Activated T-cell treated with anti-CD3 and anti-CD28 coated beads for 48 hours (primary cell): ENCODE measurements at regions not wholly inside any gene's neighbourhood (a gene's known extent, or its start where the extent isn't known, plus 50 kb on each side); places are given as distances from the start of the nearest gene placed in this dataset.
"Not testable (repeated sequence)": the region's sequence is repeated elsewhere in the genome, so short reads cannot be mapped to it uniquely, and the experiment has no call there.

Experiments used
- DNase-seq: peaks from one replicate; pipeline ENCODE4 v3.0.0-alpha.2; 2020; ENCODE audit warnings: low read depth

DNA sequence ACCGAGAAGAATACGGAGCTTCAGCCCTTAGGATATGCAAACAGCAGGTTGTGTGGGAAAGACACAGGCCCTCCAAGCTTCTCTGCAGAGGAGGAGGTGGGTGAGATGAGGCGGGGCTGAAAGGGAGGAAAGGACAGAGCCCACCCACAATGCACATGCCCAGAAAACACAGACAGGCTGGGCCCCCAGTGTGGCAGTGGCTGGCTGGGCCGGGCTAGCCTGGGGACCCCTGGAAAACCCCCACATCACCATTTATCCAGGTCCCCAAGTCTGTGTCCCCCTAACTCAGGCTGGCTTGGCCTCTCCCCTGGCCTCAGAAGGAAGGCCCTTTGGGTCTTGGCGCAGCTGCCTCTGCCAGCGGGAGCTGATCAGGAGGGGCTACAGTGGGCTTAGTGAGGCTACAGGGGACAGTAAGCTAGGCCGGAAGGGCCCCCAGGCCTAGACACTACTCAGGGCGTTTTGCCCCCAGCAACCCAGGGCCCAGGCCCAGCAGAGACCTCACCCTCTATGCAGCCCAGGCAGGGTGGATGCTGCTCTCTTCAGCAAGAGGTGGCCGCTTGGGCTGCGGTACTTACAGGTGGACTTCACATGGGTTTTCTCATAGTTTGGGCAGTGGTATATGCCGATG is 119.5 kb downstream of the TUBA3C start:
- no peak for DNase-seq

DNA sequence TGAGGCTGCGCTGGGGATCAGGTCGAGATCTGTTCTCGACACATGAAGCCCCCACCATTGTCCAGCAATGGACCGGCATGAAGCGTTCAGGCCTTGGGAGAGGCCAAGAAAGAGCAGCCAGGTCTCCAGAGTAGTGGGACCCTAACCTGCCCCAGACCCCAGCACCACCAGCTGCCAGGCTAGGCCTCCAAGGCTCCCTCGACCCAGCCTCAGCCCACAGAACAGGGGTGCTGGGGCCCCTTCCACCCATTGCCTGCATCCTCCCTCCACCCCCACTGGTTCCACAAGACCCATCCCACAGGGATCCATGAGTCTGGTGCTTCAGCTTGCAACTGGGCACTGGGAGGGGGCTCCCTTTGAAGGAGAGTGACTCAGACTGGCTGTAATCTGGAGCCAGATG is 120.3 kb downstream of the TUBA3C start:
- DNase-seq: no peak

DNA sequence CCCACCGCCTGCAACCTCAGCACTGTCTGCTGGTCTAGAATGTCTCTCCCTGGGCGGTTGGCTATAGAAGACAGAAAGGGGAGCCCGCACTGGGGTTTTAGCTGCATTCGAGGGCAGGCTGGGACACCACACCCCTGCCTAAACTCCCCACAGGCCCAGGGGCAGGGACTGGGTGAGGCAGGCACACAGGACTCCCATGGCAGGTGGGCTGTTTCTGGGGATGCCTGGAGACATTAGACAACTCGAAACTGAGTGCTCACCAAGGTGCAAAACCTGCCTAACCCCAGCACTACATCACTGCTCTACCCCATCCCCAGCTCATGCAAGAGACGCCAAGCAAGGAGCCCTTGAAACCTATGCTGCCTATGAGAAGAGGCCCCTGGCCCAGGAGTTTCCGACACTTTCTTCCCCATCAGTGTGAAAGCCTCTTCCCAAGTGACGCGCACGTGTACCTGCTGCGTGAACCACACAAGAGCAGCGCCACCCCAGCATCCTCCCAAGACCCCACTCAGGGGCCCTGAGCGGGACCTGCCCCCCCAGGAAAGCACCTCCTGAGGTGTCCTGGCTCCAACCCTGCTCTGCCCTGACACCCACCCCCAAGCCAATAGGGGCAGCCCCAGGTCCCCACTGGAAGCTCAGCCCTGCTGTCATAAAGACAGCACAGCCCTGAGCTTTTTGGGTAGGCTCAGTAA is 121.2 kb downstream of the TUBA3C start:
- DNase-seq: no peak

DNA sequence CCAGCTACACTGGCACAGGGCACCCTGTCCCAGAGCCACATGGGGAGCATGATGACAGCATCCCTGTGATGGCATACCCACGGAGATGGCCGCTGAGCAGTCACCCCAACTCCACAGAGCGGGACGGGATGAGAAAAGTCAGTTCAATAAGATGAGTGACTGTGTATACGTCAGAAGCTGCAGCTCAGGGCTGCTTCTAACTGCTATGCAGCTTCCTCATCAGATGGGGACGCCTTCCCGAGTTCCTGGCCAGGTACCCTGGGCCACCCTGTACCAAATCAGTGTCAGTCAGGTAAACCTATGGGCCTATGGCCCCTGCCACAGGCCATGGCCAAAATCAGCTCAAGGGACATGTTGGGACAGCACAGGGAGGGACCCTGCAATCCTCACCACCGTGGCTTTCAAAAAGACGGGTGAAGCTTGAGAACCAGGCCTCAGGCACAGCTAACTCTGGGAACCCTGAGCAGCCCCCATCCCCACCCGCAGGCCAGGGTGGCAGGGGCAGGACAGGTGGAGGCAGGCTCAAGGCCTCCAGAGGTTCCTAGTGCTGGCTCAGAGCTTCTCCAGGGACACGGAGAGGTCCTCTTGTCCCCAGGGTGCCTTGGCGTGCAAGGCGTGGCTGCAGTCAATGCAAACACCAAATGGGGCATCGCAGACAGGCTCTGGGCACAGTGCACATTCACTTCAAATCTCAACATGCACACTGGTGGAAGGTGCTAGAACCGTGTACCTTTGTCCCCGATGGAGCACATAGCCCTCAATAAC is 122.4 kb downstream of the TUBA3C start:
- DNase-seq: no peak

DNA sequence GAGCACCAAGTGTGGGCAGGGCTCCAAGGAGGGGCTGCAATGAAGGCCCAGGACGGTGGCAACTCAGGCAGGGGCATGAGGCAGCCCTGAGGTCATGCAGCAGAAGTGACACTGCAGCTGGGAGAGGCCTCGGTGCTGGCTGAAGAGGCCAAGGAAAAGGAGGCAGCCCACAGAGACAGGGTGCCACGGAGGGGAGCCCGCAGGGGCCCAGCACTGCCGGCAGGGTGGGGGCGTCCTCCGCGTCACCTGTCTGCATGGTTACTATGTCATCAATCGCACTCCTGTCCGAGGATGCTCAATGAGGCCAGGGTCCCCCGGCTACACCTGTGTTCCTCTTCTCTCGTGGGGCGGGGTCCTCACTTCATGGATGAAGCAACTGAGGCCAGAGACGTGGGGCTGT is 123.1 kb downstream of the TUBA3C start:
- no peak for DNase-seq

DNA sequence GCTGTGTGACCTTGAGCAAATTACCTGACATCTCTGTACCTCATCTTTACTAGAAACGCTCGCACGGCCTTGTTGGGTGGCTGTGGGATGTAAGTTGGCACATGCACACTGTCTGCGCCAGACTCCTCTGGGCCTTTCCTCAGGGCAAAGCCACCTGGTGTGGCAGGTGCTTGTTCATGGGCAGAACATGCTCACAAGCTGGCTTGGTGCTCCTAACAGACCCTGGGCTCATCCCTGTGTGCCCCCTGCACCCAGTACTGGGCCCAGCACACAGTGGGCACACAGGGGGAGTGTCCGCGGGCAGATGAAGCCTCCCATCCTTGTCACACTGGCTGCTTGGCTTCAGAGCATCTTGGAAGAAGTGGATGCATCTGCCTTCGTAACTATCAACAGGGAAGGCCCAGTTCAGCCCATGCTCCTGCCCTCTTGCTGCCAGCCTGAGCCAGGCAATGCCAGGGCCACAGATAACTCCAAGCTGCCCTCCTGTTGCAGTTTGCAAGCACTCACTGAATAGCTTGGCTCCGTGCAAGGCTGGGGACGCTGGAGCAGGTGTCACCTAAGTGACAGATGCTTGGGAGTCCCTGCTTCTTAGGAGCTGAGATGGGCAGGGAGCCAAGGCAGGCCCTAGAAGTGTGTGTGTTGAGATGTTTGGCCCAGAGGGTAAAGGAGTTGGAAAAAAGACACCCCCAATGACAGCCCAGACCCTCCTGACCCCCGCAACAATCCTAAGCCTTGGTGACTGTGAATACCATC is 123.9 kb downstream of the TUBA3C start:
- DNase-seq: no peak

DNA sequence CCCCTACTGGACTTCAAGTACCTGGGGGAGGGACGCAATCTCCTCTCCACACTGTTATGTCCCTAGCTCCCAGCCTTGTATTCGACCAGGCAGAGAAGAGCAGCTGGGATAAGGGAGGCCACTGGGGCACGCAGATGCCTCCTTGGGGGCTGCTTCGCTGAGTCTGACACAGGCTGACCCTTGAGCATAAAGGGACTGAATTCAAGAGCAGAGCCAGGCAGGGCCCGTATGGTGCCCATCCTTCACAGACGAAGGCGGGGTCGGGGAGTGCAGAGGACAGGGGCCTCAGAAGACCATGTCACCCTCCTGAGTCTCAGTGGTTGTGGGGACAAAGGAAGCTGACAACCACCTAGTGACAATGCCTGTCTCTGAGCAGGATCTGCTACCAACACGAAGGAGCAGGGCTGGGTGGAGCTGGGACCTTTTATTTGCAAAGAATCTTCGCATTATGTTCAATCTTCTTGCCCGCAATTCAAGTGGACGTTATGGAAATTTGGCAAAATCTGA is 124.6 kb downstream of the TUBA3C start:
- no peak for DNase-seq

DNA sequence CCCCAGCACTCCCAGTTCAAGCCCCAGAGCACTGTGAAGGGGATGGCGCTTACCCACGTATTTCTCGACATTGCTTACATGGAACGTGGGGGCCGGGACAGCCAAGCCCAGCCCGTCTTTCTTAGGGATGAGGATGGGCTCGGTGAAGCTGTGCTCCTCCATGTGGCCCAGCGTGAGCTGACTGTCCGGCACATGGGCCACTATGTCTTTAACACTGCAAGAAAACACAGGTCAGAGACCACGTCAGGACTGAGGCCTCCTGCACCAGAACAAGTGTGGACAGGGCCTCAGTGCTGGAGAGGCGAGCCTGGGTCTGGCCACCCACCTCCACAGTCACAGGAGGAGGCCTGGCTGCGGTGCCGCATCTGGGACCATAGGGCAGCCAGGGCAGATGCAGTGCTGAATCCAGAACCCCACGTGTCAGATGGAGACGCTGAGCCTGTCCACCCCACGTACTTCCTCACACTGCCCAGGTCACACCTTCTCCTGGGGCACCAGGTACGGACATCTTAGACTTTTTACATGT is 125.2 kb downstream of the TUBA3C start:
- DNase-seq: no peak

DNA sequence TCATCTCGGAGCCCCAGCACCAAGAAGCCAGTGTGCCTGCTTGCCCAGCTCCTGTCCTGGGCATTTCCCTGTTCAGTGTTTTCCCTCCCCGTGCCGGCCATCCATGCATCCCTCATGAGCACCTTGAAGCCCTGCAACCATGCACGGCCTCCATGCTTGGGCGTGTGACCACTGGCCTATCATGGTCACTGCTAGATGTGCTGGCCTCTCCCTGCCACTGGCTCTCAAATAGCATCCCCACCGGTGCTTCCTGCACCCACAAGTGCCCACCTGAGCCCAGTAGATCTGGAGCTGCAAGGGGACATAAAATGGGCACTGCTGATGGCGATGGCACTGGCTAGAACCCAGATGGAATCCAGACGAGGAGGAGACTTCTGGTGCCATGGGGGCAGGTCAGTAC is 126.0 kb downstream of the TUBA3C start:
- DNase-seq: no peak

DNA sequence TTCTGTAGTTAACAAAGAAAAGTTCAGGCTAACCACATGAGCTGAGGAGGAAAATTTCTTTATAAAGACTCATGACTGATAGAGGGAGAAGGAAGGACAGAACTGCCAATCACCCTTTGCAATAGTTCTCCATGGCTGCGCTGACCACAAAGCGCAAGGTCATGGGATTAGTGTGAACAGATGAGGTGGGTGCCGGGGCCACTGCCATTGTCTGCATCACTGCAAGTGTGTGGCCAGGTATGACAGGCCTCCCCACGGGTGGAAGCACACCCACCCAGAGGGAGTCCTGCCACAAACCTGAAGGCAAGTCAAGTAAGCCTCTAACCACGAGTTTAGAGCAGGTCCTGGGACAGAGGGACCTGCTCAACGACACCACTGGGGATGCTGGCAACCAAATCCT is 128.1 kb downstream of the TUBA3C start:
- no peak for DNase-seq

DNA sequence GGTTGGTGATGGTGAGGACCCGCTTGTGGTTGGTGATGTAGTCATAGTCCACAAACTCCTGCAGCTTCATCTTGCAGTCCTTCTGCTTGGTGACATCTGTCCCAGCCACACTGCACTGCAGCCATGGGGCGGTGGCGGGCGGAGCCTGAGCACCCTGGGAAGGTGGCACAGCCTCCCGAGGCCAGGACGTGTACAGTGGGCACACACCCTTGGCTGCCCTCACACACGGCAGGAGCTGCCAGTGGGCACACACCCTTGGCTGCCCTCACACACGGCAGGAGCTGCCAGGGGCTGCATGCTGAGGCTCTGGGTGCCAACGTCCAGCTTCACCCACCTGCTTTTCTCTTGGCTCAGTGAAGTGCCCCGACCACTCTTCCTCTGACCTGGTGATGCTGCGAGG is 128.7 kb downstream of the TUBA3C start:
- no peak for DNase-seq

DNA sequence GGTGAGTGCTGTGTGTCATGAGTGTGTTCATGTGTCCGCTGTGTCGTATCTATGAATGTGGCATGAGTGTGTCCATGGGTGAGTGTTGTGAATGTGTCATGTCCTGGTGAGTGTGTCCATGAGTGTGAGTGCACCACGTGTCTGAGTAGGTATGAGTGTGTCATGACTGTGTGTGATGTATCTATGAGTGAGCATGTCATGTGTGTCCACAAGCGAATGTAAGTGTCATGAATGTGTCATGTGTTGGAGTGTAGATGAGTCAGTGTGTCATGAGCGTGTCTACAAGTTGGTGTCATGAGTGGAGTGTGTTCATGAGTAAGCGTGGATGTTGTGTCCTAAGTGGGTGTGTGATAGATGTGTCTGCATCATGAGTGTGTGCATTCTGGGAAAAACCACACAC is 129.4 kb downstream of the TUBA3C start:
- no peak for DNase-seq

DNA sequence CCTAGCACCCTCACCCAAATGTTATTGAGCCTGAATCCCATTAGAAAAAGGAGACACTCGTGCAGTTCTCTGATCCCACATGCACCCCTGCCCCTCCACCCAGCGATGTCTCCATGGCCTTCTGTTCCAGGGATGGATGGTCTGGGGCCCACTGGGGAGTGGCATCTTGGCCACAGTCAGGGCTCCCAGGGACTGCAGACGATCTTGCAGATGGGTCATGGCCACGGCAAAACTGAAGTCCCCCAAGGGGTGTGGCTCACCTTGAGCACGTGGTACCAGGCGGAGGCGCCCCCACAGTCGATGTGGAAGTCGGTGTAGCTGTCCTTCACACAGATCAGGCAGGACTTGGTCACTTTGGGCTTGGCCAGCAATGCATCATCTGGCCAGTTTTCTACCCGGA is 130.7 kb downstream of the TUBA3C start:
- DNase-seq: no peak

DNA sequence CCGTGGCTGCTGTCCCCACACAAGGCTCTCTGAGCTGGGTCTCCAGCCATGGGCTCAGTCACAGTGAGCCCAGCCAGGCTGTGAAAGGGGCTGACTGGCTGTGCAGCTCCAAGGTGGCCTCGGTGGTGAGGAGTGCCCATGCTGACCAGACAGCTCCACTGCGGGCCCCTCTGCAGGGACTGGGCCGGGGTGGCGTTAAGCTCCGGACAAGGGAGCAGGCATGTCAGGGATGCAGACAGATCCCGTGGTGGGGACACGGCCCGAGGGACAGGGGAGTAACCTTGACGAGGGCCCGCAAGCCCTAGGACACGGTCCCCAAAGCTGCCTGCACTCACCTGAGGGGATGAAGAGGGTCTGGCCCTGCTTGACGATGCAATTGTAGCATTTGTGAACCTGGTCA is 132.0 kb downstream of the TUBA3C start:
- DNase-seq: not testable (repeated sequence)

DNA sequence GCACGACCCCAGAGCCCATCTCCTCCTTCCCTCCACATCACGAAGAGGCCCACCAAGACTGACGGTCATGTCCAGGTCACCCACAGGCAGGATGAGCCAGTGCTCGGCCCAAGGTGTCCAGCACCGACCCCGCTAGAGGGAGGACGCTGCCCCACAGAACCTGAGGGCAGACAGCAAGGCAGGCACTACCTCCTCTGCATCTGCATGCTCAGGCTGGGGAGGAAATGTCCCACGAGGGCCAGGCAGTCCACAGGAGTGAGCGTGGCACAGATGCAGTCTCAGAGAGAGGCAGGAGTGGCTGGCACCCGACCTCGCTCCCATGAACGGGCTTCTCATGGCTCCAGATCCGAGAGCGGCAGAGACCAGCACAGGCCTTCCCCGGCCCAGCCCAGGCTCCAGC is 133.2 kb downstream of the TUBA3C start:
- DNase-seq: no peak

DNA sequence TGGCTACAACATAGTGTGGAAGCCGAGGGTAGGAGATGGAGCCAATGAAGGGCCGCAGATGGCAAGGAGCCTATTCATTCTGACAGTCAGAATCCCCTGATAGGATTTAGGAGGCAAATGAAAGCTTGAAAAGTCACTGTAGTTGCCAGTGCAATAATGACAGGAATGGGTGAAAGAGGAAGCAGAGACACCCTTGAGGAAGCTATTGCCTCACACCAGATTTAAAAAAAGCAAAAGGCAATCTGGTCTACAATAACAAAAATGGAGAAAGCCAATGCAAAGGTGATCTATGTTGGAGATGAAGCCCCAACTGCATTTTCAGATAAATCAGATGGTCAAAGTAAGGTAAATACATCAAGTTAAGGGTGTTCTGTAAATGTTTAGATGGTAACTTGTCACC is 158.5 kb downstream of the TUBA3C start:
- no peak for DNase-seq

DNA sequence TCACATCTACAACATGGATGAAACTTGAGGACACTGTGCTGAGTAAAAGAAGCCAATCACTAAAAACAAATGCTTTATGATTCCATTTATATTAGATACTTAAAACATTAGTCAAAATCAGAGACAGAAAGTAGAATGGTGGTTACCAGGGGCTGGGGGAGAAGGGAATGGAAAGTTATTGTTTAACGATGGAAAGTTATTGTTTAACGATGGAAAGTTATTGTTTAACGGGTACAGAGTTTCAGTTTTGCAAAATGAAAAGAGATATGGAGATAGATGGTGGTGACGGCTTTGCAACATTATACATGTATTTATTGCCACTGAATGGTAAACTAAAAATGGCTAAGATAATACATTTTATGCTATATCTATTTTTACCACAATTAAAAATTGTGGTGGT is 160.6 kb downstream of the TUBA3C start:
- no peak for DNase-seq

DNA sequence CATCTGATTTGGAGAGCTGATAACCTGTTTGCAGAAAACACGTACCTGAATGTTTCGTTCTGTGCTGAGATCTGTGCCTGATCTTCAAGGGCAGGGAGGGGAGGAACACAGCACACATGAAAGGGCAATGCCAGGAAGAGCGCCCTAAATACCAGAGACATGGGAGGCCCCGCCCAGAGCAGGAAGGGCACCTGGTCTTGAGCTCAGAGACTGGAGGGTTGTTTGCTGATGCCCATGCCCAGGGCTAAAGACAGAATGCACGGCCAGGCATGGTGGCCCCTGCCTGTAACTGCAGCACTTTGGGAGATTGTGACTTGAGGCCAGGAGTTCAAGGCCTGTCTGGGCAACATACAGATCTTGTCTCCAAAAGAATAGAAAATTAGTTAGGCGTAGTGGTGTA is 183.2 kb downstream of the TUBA3C start:
- DNase-seq: no peak

DNA sequence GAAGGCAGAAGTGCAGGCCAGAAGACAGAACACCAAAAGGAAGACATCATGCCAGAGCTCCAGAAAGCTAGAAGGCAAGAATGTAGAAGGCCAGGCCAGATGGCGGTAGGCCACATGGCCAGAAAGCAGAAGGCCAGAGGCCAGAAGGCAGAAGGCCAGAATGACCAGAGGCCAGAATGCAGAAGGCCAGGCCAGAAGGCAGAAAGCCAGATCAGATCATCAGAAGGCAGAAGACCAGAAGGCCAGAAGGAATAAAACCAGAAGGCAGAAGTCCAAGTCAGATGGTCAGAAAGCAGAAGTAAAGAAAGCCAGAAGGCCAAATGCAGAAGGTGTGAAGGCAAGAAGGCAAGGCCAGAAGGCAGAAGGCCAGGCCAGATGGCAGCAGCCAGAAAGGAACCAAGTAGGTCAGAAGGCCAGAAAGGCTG is 185.0 kb downstream of the TUBA3C start:
- DNase-seq: no peak

DNA sequence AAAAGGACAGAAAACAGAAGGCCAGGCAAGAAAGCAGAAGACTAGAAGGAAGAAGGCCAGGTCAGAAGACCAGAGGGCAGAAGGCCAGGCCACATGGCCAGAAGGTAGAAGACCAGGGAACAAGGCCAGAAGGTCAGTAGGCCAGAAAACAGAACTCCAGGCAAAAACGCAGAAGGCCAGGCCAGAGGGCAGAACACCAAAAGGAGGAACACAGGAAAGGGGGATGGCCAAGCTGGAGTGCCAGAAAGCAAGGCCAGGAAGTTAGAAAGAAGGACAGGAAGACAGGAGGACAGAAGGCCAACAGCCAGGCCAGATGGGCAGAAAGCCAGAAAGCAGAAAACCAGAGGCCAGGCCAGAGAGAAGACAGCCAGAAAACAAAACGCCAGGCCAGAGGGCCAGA is 185.4 kb downstream of the TUBA3C start:
- no peak for DNase-seq

DNA sequence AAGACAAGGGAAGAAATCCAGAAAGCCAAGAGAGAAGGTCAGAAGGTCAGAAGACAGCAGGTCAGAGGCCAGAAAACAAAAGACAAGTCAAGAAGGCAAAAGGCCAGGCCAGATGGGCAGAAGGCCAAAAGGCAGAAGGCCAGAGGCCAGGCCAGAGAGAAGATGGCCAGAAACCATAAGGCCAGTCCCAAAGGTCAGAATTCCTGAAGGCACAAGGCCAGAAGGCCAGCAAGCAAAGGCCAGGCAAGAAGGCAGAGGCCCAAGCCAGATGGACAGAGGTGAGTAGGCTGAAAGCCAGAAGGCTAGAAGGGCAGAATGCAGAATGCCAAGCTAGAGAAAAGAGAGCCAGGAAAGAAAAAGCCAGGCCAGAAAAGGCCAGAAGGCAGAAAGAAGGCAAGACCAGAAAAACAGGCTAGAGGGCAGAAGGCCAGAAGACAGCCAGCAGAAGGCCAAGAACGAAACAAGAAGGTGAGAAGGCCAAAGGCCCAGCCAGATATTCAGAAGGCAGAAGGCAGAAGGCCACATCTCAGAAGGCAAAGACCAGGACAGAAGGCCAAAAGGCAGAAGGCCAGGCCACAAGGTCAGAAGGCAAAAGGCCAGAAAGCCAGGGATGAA is 186.3 kb downstream of the TUBA3C start:
- DNase-seq: no peak
